Endothelial cell (in vitro differentiated cells): ENCODE measurements at regions not wholly inside any gene's neighbourhood (a gene's known extent, or its start where the extent isn't known, plus 50 kb on each side); places are given as distances from the start of the nearest gene placed in this dataset.

Experiments
- DNase-seq: peaks from one replicate; pipeline ENCODE4 v3.0.0; 2021; ENCODE audit warnings: low spot score
- H3K27ac Mint-ChIP-seq: one replicate; pipeline ENCODE4 v1.8.0; 2021; ENCODE audit warnings: mixed read lengths, inconsistent platforms; ENCODE audit not compliant: unreplicated experiment
- H3K27me3 Mint-ChIP-seq: one replicate; pipeline ENCODE4 v1.8.0; 2021; ENCODE audit warnings: mild to moderate bottlenecking, moderate library complexity, mixed read lengths, inconsistent platforms; ENCODE audit not compliant: unreplicated experiment
- H3K36me3 Mint-ChIP-seq: one replicate; pipeline ENCODE4 v1.8.0; 2021; ENCODE audit warnings: mild to moderate bottlenecking, low read depth, mixed read lengths, inconsistent platforms; ENCODE audit not compliant: unreplicated experiment
- H3K4me1 Mint-ChIP-seq: one replicate; pipeline ENCODE4 v1.8.0; 2021; ENCODE audit warnings: mild to moderate bottlenecking, mixed read lengths, inconsistent platforms; ENCODE audit not compliant: unreplicated experiment
- H3K4me3 Mint-ChIP-seq: one replicate; pipeline ENCODE4 v1.8.0; 2021; ENCODE audit warnings: mild to moderate bottlenecking, mixed read lengths, inconsistent platforms; ENCODE audit not compliant: unreplicated experiment
- H3K9me3 Mint-ChIP-seq: one replicate; pipeline ENCODE4 v1.8.0; 2021; ENCODE audit warnings: mixed read lengths, inconsistent platforms; ENCODE audit not compliant: unreplicated experiment
- CTCF ChIP-seq: fragments of 200-600 bp; sonication (generic); IDR thresholded peaks from one replicate; pipeline ENCODE4 v1.5.0; 2021; ENCODE audit warnings: antibody characterized with exemption; ENCODE audit not compliant: unreplicated experiment

- Mint-ChIP-seq H3K4me3 (no peak overlapping the region), H3K27me3 (no peaks in the 10 kb centered on the region), H3K4me1 (no peaks in the 10 kb centered on the region), H3K9me3 (no peaks in the 10 kb centered on the region), H3K36me3 (no peaks in the 10 kb centered on the region), H3K27ac (no peak overlapping the region)
- DNase-seq = no peak
- TF ChIP-seq CTCF = no peak
Observed at GRCh38 chr12:90888316-90888715, 66.7 kb downstream of the CCER1 start.

GRCh38 chr12:90883456-90883855 is 71.5 kb downstream of the CCER1 start:
- H3K4me1 Mint-ChIP-seq = no peaks in the 10 kb centered on the region
- H3K4me3 Mint-ChIP-seq = no peak overlapping the region
- no peaks in the 10 kb centered on the region for H3K9me3 Mint-ChIP-seq
- peaks cover 2% of the 10 kb centered on the region for H3K27me3 Mint-ChIP-seq
- no peak overlapping the region for H3K27ac Mint-ChIP-seq
- H3K36me3 Mint-ChIP-seq = no peaks in the 10 kb centered on the region
- no peak for TF ChIP-seq CTCF
- DNase-seq = no peak

- no peak for TF ChIP-seq CTCF
- no peak for DNase-seq
- no peak overlapping the region for H3K4me3 Mint-ChIP-seq
- H3K4me1 Mint-ChIP-seq = no peaks in the 10 kb centered on the region
- no peaks in the 10 kb centered on the region for H3K9me3 Mint-ChIP-seq
- H3K27ac Mint-ChIP-seq = no peak overlapping the region
- H3K27me3 Mint-ChIP-seq = no peaks in the 10 kb centered on the region
- H3K36me3 Mint-ChIP-seq = no peaks in the 10 kb centered on the region
Observed at GRCh38 chr12:90871726-90872096, 83.3 kb downstream of the CCER1 start.

GRCh38 chr12:90870971-90871725 is 83.8 kb downstream of the CCER1 start:
- H3K27ac Mint-ChIP-seq = no peak overlapping the region
- no peak for DNase-seq

More at GRCh38 chr12:90870971-90871725, 83.8 kb downstream of the CCER1 start:
- TF ChIP-seq CTCF = no peak
- Mint-ChIP-seq H3K4me1 (no peaks in the 10 kb centered on the region), H3K27me3 (peaks cover 1% of the 10 kb centered on the region), H3K36me3 (no peaks in the 10 kb centered on the region), H3K9me3 (no peaks in the 10 kb centered on the region), H3K4me3 (no peak overlapping the region)
